ENCODE measurements at regions not wholly inside any gene's neighbourhood (a gene's known extent, or its start where the extent isn't known, plus 50 kb on each side); places are given as distances from the start of the nearest gene placed in this dataset.

DNA sequence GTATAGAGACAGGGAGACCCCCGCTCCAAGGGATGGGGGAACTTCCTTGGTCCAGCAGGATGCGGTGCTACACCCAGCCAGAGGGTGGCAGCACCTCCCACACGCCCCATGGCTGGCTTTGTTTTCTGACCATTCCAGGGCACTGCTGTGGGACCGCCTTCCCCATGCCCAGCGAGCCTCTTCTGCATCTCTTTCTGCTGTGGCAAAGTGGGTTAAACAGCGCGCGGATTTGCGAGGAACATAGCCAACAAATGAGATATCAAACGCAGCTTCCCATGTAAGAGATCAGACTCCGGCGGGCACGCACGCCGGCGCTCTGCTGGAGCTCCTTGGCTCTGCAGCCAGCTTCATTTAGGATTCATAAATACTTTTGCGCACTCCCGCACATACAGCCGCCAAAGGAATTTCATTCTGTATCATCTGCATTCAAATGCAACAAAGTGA is 485.8 kb upstream of the CADM1 start:
- Histone ChIP-seq H2AFZ (ENCODE audit: low read depth) (no peak overlapping the region), H3K27me3 (ENCODE audit: insufficient read depth) (no peaks in the 10 kb centered on the region), H3K9ac (no peak overlapping the region), H3F3A (replicated peaks; ENCODE audit: insufficient read depth) (no peaks in the 10 kb centered on the region), H3K36me3 (replicated peaks in 1 of 2; ENCODE audit: control insufficient read depth in 1 of 2, insufficient read depth in 2 of 2, low read length in 1 of 2) (no peaks in the 10 kb centered on the region), H3K79me2 (ENCODE audit: insufficient read depth) (no peaks in the 10 kb centered on the region), H3K9me2 (no peaks in the 10 kb centered on the region), H3K27ac (ENCODE audit: low read depth in 2 of 2, low read length in 1 of 2) (no peak overlapping the region), H4K20me1 (ENCODE audit: insufficient read depth) (no peaks in the 10 kb centered on the region), H3K4me2 (no peak overlapping the region), H3K4me3 (ENCODE audit: low read depth in 2 of 2, low read length in 1 of 2) (peak overlapping the region in 1 of 2 experiments; percentile 39; a peak in 1 of 4 replicates), H3K4me1 (ENCODE audit: control insufficient read depth in 1 of 2, insufficient read depth in 2 of 2, low read depth in 1 of 2, low read length in 1 of 2) (peaks cover 0 to 2% of the 10 kb centered on the region in 2 experiments; a peak in 1 of 4 replicates), H3K9me3 (no peaks in the 10 kb centered on the region)
- ChIA-PET POLR2A (no interaction called here), CTCF (interaction anchor here (1.0 to 1.6 kb wide), 3 partner anchors 88 to 264 kb away, joined by 3 to 5 read pairs (median 3); no protein-coding TSS in a partner anchor)
- DNase-seq: peak; percentile 59
- WGBS (ENCODE audit: low lambda C conversion rate): 87% methylated on average over 14 of the region's 19 CpGs
- TF ChIP-seq RXRA (IDR thresholded peaks at IDR 0.05; ENCODE audit: borderline replicate concordance, low read depth) (no peak), SMC3 (IDR thresholded peaks at IDR 0.05; ENCODE audit: low read depth, low read length) (peak; percentile 27; the same call in 1 of the 2 replicates), RAD21 (IDR thresholded peaks at IDR 0.05; ENCODE audit: low read length) (peak; percentile 57), NRF1 (IDR thresholded peaks at IDR 0.05; ENCODE audit: low read depth, low read length) (no peak)
- TF ChIP-seq, protein P1, sequence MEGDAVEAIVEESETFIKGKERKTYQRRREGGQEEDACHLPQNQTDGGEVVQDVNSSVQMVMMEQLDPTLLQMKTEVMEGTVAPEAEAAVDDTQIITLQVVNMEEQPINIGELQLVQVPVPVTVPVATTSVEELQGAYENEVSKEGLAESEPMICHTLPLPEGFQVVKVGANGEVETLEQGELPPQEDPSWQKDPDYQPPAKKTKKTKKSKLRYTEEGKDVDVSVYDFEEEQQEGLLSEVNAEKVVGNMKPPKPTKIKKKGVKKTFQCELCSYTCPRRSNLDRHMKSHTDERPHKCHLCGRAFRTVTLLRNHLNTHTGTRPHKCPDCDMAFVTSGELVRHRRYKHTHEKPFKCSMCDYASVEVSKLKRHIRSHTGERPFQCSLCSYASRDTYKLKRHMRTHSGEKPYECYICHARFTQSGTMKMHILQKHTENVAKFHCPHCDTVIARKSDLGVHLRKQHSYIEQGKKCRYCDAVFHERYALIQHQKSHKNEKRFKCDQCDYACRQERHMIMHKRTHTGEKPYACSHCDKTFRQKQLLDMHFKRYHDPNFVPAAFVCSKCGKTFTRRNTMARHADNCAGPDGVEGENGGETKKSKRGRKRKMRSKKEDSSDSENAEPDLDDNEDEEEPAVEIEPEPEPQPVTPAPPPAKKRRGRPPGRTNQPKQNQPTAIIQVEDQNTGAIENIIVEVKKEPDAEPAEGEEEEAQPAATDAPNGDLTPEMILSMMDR (IDR thresholded peaks at IDR 0.05): peak; percentile 44

- Histone ChIP-seq H3K4me3 (ENCODE audit: low read depth in 2 of 2, low read length in 1 of 2) (no peak overlapping the region), H4K20me1 (ENCODE audit: insufficient read depth) (no peaks in the 10 kb centered on the region), H3K27ac (ENCODE audit: low read depth in 2 of 2, low read length in 1 of 2) (no peak overlapping the region), H3K36me3 (replicated peaks in 1 of 2; ENCODE audit: control insufficient read depth in 1 of 2, insufficient read depth in 2 of 2, low read length in 1 of 2) (no peaks in the 10 kb centered on the region), H3K79me2 (ENCODE audit: insufficient read depth) (no peaks in the 10 kb centered on the region), H3K9ac (no peak overlapping the region), H3F3A (replicated peaks; ENCODE audit: insufficient read depth) (no peaks in the 10 kb centered on the region), H3K4me2 (no peak overlapping the region), H2AFZ (ENCODE audit: low read depth) (no peak overlapping the region), H3K9me3 (no peaks in the 10 kb centered on the region), H3K9me2 (no peaks in the 10 kb centered on the region), H3K27me3 (ENCODE audit: insufficient read depth) (no peaks in the 10 kb centered on the region), H3K4me1 (ENCODE audit: control insufficient read depth in 1 of 2, insufficient read depth in 2 of 2, low read depth in 1 of 2, low read length in 1 of 2) (peaks cover 0 to 2% of the 10 kb centered on the region in 2 experiments; a peak in 1 of 4 replicates)
- ChIA-PET CTCF (interaction anchor here (1.1 kb wide), 1 partner anchor 514 kb away, joined by 3 read pairs; no protein-coding TSS in a partner anchor), POLR2A (no interaction called here)
- no peak for DNase-seq
- 50% methylated on average over 6 of the region's 6 CpGs for WGBS (ENCODE audit: low lambda C conversion rate)
- TF ChIP-seq, protein P2, sequence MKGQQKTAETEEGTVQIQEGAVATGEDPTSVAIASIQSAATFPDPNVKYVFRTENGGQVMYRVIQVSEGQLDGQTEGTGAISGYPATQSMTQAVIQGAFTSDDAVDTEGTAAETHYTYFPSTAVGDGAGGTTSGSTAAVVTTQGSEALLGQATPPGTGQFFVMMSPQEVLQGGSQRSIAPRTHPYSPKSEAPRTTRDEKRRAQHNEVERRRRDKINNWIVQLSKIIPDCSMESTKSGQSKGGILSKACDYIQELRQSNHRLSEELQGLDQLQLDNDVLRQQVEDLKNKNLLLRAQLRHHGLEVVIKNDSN (IDR thresholded peaks at IDR 0.05; ENCODE audit: borderline replicate concordance, low read depth): no peak
- no peak for TF ChIP-seq EZH2phosphoT487 (IDR thresholded peaks at IDR 0.05; ENCODE audit: borderline replicate concordance, low read depth)
- no peak for TF ChIP-seq RAD21 (IDR thresholded peaks at IDR 0.05; ENCODE audit: low read length)
Measured at GRCh38 chr11:115985896-115986295, 481.7 kb upstream of the CADM1 start.

DNA sequence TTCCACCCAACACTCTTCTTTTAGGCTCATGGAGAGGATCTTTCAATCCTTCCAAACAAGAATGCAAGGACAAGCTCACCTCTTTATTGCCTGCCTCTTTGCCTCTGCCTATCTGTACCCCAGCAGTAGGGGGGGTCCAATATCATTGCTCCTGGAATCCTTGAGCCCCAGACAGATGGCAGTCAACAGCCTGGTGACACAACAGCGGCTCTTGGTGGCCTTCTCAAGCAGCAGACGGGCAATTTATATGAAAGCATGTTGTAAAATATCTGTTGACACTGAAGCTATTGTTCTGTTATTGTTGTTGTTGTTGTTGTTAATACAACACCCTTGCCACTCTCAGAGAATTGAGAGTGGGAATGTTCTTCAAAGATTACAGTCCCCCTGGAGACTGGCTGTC is 480.0 kb upstream of the CADM1 start:
- Histone ChIP-seq H3K4me1 (ENCODE audit: control insufficient read depth in 1 of 2, insufficient read depth in 2 of 2, low read depth in 1 of 2, low read length in 1 of 2) (peaks cover 0 to 7% of the 10 kb centered on the region in 2 experiments; a peak in 1 of 4 replicates), H2AFZ (ENCODE audit: low read depth) (no peak overlapping the region), H3K36me3 (replicated peaks in 1 of 2; ENCODE audit: control insufficient read depth in 1 of 2, insufficient read depth in 2 of 2, low read length in 1 of 2) (no peaks in the 10 kb centered on the region), H3K79me2 (ENCODE audit: insufficient read depth) (no peaks in the 10 kb centered on the region), H4K20me1 (ENCODE audit: insufficient read depth) (no peaks in the 10 kb centered on the region), H3K9me2 (no peaks in the 10 kb centered on the region), H3F3A (replicated peaks; ENCODE audit: insufficient read depth) (no peaks in the 10 kb centered on the region), H3K27me3 (ENCODE audit: insufficient read depth) (no peaks in the 10 kb centered on the region), H3K27ac (ENCODE audit: low read depth in 2 of 2, low read length in 1 of 2) (no peak overlapping the region), H3K9me3 (no peaks in the 10 kb centered on the region), H3K9ac (no peak overlapping the region), H3K4me2 (no peak overlapping the region), H3K4me3 (ENCODE audit: low read depth in 2 of 2, low read length in 1 of 2) (no peak overlapping the region)
- WGBS (ENCODE audit: low lambda C conversion rate): 0% methylated on average over 1 of the region's 2 CpGs
- DNase-seq: no peak
- CTCF ChIA-PET: interaction anchor here (1.0 kb wide), 1 partner anchor 94 kb away, joined by 3 read pairs; no protein-coding TSS in a partner anchor
- POLR2A ChIA-PET: interaction anchor here (1.3 kb wide), 1 partner anchor 489 kb away, joined by 4 read pairs; no protein-coding TSS in a partner anchor
- TF ChIP-seq FOXJ3 (CRISPR knock-in tag; IDR thresholded peaks at IDR 0.05) (no peak), ZBTB33 (IDR thresholded peaks at IDR 0.05; ENCODE audit: borderline replicate concordance, low read depth) (no peak), MAX (IDR thresholded peaks at IDR 0.05; ENCODE audit: low read depth) (no peak), POLR2AphosphoS5 (IDR thresholded peaks at IDR 0.05; ENCODE audit: low read depth, low read length) (no peak), JUND (IDR thresholded peaks at IDR 0.05) (no peak), RXRA (IDR thresholded peaks at IDR 0.05; ENCODE audit: borderline replicate concordance, low read depth) (no peak), RAD21 (IDR thresholded peaks at IDR 0.05; ENCODE audit: low read length) (no peak), MXI1 (IDR thresholded peaks at IDR 0.05; ENCODE audit: low read depth, low read length) (no peak), FOSL2 (IDR thresholded peaks at IDR 0.05; ENCODE audit: borderline replicate concordance, low read depth) (no peak), SIN3A (IDR thresholded peaks at IDR 0.05; ENCODE audit: borderline replicate concordance, low read depth, low read length) (no peak)
- TF ChIP-seq, protein P3, sequence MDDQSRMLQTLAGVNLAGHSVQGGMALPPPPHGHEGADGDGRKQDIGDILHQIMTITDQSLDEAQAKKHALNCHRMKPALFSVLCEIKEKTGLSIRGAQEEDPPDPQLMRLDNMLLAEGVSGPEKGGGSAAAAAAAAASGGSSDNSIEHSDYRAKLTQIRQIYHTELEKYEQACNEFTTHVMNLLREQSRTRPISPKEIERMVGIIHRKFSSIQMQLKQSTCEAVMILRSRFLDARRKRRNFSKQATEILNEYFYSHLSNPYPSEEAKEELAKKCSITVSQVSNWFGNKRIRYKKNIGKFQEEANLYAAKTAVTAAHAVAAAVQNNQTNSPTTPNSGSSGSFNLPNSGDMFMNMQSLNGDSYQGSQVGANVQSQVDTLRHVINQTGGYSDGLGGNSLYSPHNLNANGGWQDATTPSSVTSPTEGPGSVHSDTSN (IDR thresholded peaks at IDR 0.05): no peak

Data from SK-N-SH (cell line).